GM06990 (cell line): ENCODE measurements at regions not wholly inside any gene's neighbourhood (a gene's known extent, or its start where the extent isn't known, plus 50 kb on each side); places are given as distances from the start of the nearest gene placed in this dataset.

Experiments
- DNase-seq: peaks from one replicate; pipeline ENCODE4 v3.0.0-alpha.2; 2011; ENCODE audit not compliant: insufficient read length; ENCODE audit errors: extremely low read depth
- H3K27me3 ChIP-seq: replicated peaks from 2 replicates; pipeline ENCODE4 v1.6.0; 2011; ENCODE audit warnings: low read length; ENCODE audit not compliant: control insufficient read depth, insufficient read depth
- H3K36me3 ChIP-seq: 2 replicates; pipeline ENCODE4 v1.5.1; 2011; ENCODE audit warnings: low read length; ENCODE audit not compliant: control insufficient read depth, insufficient read depth
- H3K4me3 ChIP-seq: replicated peaks from 2 replicates; pipeline ENCODE4 v1.5.1; 2011; ENCODE audit warnings: low read depth, mild to moderate bottlenecking, control low read depth, low read length
- CTCF ChIP-seq: IDR thresholded peaks from 2 replicates; pipeline ENCODE4 v1.5.1; 2011; ENCODE audit warnings: low read length, control low read depth, mild to moderate bottlenecking, inconsistent platforms; ENCODE audit not compliant: insufficient read depth, poor library complexity, severe bottlenecking

GRCh38 chr6:100117680-100118079 lies 123.7 kb upstream of the MCHR2 start:
- TF ChIP-seq CTCF = no peak
- no peaks in the 10 kb centered on the region for H3K36me3 ChIP-seq
- no peaks in the 10 kb centered on the region; the same call in 1 of the 2 replicates for H3K27me3 ChIP-seq
- H3K4me3 ChIP-seq = no peak overlapping the region
- no peak for DNase-seq

GRCh38 chr6:100116411-100117194 lies 122.6 kb upstream of the MCHR2 start:
- no peaks in the 10 kb centered on the region for H3K36me3 ChIP-seq
- peak; percentile 56 for TF ChIP-seq CTCF
- DNase-seq = peak; percentile 9
- H3K27me3 ChIP-seq = no peaks in the 10 kb centered on the region
- H3K4me3 ChIP-seq = no peak overlapping the region

GRCh38 chr6:100115407-100116101 lies 121.5 kb upstream of the MCHR2 start:
- Histone ChIP-seq H3K27me3 (no peaks in the 10 kb centered on the region), H3K4me3 (no peak overlapping the region)

GRCh38 chr6:100112855-100113508 lies 119.0 kb upstream of the MCHR2 start:
- DNase-seq = no peak
- TF ChIP-seq CTCF = no peak
- Histone ChIP-seq H3K36me3 (no peaks in the 10 kb centered on the region), H3K27me3 (no peaks in the 10 kb centered on the region), H3K4me3 (no peak overlapping the region)

More at GRCh38 chr6:100115407-100116101, 121.5 kb upstream of the MCHR2 start:
- TF ChIP-seq CTCF = no peak
- no peaks in the 10 kb centered on the region for H3K36me3 ChIP-seq
- no peak for DNase-seq

GRCh38 chr6:100105919-100106529 lies 112.0 kb upstream of the MCHR2 start:
- no peak overlapping the region for H3K4me3 ChIP-seq
- no peaks in the 10 kb centered on the region for H3K27me3 ChIP-seq
- DNase-seq = no peak
- no peak for TF ChIP-seq CTCF
- no peaks in the 10 kb centered on the region for H3K36me3 ChIP-seq
